ENCODE measurements at regions not wholly inside any gene's neighbourhood (a gene's known extent, or its start where the extent isn't known, plus 50 kb on each side); places are given as distances from the start of the nearest gene placed in this dataset.

DNA sequence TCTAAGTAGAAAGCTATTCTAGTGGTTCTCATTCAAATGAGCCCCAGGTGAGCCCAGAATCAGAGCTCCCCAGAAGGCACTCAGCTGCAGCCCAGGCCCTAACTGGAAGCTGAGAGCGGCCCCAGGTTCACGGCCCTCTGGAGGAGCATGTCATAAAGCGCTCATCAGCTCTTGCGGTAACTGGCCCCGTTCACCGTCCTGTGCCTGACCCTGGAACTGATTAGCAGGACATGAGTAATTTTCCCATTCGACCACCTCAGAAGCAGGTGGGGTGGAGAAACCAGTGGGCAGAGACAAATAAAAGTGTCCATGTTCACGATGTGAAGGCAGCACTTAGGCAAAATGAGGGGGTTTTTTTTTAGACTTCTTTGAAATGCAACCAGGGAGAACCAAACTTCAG is 136.1 kb upstream of the LYZL2 start (continued):
- TF ChIP-seq RFX5 (IDR thresholded peaks at IDR 0.05; ENCODE audit: borderline replicate concordance, low read depth, low read length), result no peak

All from H1 (cell line).